ENCODE measurements at regions not wholly inside any gene's neighbourhood (a gene's known extent, or its start where the extent isn't known, plus 50 kb on each side); places are given as distances from the start of the nearest gene placed in this dataset.

DNA sequence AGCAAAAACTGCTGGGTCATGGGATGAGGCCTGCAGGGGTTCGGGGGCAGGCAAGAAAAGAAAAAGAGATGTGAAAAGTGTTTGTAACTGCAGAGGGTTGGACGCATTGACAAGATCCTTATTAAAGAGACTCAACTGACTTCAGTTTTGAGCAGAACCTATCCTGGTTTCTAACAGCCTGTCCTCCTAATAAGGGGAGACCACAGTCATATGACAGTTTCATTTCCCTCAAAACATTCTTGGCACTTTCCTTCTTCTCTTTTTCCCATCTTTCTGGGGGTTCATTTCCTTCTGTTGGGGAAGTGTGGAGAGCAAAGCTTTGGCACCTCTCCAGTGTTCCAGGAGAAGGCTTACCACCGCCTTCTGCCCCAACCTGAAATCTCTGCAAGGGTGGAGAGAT is 118.5 kb downstream of the MAF start:
- TF ChIP-seq, protein P1, sequence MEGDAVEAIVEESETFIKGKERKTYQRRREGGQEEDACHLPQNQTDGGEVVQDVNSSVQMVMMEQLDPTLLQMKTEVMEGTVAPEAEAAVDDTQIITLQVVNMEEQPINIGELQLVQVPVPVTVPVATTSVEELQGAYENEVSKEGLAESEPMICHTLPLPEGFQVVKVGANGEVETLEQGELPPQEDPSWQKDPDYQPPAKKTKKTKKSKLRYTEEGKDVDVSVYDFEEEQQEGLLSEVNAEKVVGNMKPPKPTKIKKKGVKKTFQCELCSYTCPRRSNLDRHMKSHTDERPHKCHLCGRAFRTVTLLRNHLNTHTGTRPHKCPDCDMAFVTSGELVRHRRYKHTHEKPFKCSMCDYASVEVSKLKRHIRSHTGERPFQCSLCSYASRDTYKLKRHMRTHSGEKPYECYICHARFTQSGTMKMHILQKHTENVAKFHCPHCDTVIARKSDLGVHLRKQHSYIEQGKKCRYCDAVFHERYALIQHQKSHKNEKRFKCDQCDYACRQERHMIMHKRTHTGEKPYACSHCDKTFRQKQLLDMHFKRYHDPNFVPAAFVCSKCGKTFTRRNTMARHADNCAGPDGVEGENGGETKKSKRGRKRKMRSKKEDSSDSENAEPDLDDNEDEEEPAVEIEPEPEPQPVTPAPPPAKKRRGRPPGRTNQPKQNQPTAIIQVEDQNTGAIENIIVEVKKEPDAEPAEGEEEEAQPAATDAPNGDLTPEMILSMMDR (IDR thresholded peaks at IDR 0.05; ENCODE audit: unreplicated experiment in 3 of 3) = no peak
- H3K36me3 Mint-ChIP-seq (ENCODE audit: low read depth) = no peaks in the 10 kb centered on the region
- no peak overlapping the region for H3K4me3 Mint-ChIP-seq
- no peaks in the 10 kb centered on the region for H3K9me3 Mint-ChIP-seq
- peaks cover 9% of the 10 kb centered on the region for H3K27me3 Mint-ChIP-seq (ENCODE audit: low read depth)
- no peaks in the 10 kb centered on the region for H3K4me1 Mint-ChIP-seq
- H3K27ac Mint-ChIP-seq = no peak overlapping the region

DNA sequence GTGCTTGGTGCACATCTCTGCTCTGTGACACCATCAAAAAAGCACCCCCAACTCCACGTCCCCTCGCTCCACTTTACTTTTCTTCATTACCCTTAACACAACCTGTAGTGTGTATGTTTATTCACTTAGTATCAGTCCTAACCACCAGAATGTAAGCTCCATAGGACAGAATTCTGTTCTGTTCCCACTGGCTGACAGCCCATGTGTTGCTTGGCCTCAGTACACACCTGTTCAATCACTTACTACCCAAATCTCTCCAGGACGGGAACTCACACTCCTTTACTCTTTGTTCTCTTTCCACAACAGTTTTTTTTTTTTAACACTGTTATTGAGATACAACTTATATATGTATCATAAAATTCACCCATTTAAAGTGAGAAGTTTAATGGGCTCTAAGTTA is 119.6 kb downstream of the MAF start:
- no peaks in the 10 kb centered on the region for H3K36me3 Mint-ChIP-seq (ENCODE audit: low read depth)
- no peaks in the 10 kb centered on the region for H3K4me1 Mint-ChIP-seq
- peaks cover 9% of the 10 kb centered on the region for H3K27me3 Mint-ChIP-seq (ENCODE audit: low read depth)
- no peak overlapping the region for H3K27ac Mint-ChIP-seq
- H3K4me3 Mint-ChIP-seq = no peak overlapping the region
- TF ChIP-seq, protein P1 (IDR thresholded peaks at IDR 0.05; ENCODE audit: unreplicated experiment in 3 of 3) = no peak
- no peaks in the 10 kb centered on the region for H3K9me3 Mint-ChIP-seq

DNA sequence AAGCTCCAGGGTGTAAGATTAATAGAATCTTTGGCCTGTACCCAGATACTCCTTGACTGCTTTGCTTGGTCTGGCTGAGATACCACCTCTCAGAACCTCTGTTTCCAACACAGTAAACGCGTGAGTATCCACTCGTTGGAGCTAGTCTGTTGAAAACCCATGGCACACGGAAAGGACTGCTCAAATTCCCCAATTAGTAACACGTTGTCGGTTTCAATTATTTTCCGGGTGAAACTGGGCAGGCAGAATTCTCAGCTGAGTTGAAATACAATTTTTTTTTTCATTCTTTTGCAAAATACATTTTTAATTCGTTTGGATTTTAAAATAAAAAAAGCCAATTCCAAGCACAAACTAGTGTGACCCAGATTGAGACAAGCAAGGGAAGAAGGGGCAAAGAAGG is 120.5 kb downstream of the MAF start:
- no peaks in the 10 kb centered on the region for H3K9me3 Mint-ChIP-seq
- TF ChIP-seq, protein P1 (IDR thresholded peaks at IDR 0.05; ENCODE audit: unreplicated experiment in 3 of 3) = no peak
- no peaks in the 10 kb centered on the region for H3K36me3 Mint-ChIP-seq (ENCODE audit: low read depth)
- H3K4me3 Mint-ChIP-seq = no peak overlapping the region
- peaks cover 9% of the 10 kb centered on the region for H3K27me3 Mint-ChIP-seq (ENCODE audit: low read depth)
- H3K27ac Mint-ChIP-seq = no peak overlapping the region
- no peaks in the 10 kb centered on the region for H3K4me1 Mint-ChIP-seq

DNA sequence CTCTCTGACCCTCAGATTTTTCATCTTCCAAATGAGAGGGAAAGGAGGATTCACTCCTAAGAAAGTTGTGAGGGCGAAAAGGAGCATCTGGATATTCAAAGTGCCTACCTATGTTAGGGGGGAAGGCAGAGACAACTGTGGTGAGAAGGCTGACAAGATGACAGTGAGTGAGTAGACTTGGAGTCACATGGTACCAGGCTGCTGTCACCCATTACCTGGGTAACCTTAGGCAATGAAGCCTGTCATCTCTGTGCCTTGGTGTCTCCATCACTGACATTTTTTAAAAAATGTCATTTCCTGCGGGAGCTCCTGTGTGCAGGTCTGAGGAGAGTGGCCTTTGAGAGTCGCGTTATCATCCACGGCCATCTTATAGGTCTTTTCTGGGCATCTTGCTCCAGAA is 124.0 kb downstream of the MAF start:
- H3K27ac Mint-ChIP-seq = no peak overlapping the region
- H3K4me1 Mint-ChIP-seq = no peaks in the 10 kb centered on the region
- TF ChIP-seq, protein P1 (IDR thresholded peaks at IDR 0.05; ENCODE audit: unreplicated experiment in 3 of 3) = no peak
- peaks cover 12% of the 10 kb centered on the region for H3K27me3 Mint-ChIP-seq (ENCODE audit: low read depth)
- peaks cover 6% of the 10 kb centered on the region for H3K9me3 Mint-ChIP-seq
- no peak overlapping the region for H3K4me3 Mint-ChIP-seq
- no peaks in the 10 kb centered on the region for H3K36me3 Mint-ChIP-seq (ENCODE audit: low read depth)

DNA sequence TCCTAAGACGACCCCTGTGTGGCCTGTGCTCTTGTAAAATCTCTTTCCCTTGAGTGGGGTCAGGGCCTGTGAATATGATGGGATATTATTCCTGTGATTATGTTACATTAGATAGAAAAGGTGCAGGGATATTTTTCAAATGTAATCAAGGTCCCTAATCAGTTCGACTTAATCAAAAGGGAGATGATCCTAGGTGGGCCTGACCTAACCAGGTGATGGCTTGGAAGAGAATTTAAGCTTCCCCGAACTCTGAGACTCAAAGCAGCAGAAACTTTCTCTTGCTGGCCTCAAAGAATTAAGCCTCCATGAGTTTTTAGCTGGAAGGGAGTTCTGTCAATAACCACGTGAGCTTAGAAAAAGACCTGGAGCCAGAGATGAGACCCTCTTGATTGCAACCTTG is 124.7 kb downstream of the MAF start:
- Mint-ChIP-seq H3K4me1 (no peaks in the 10 kb centered on the region), H3K9me3 (peaks cover 6% of the 10 kb centered on the region), H3K27me3 (ENCODE audit: low read depth) (peaks cover 12% of the 10 kb centered on the region), H3K27ac (no peak overlapping the region), H3K4me3 (no peak overlapping the region), H3K36me3 (ENCODE audit: low read depth) (no peaks in the 10 kb centered on the region)
- TF ChIP-seq, protein P1 (IDR thresholded peaks at IDR 0.05; ENCODE audit: unreplicated experiment in 3 of 3) = no peak

DNA sequence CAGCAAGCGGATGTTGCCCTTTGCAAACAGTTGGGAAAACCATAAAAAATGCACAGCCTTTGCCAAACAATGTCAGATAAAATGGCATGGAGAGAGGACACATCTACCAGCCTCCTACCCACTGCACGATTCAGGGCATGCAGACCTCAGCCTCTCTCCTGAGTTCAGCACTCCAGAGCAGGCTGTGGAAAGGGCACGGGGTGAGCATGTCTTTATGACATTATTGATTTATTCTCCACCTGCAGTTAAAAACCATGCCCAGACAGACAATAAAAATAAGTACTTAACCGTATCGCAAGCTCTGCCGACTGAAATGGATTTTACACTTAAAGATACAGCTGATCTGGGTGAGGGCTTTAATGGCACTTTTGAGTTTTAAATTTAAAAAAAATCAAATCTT is 127.1 kb downstream of the MAF start:
- H3K4me1 Mint-ChIP-seq = peaks cover under 1% of the 10 kb centered on the region
- peaks cover 7% of the 10 kb centered on the region for H3K27me3 Mint-ChIP-seq (ENCODE audit: low read depth)
- peaks cover 6% of the 10 kb centered on the region for H3K9me3 Mint-ChIP-seq
- H3K4me3 Mint-ChIP-seq = no peak overlapping the region
- TF ChIP-seq, protein P1 (IDR thresholded peaks at IDR 0.05; ENCODE audit: unreplicated experiment in 3 of 3) = no peak
- H3K36me3 Mint-ChIP-seq (ENCODE audit: low read depth) = no peaks in the 10 kb centered on the region
- no peak overlapping the region for H3K27ac Mint-ChIP-seq
